ENCODE measurements at regions not wholly inside any gene's neighbourhood (a gene's known extent, or its start where the extent isn't known, plus 50 kb on each side); places are given as distances from the start of the nearest gene placed in this dataset.

GRCh38 chr1:221125976-221126375 is 246.7 kb downstream of the HLX start:
- H3K27me3 ChIP-seq: no peaks in the 10 kb centered on the region
- H3K4me1 ChIP-seq: no peaks in the 10 kb centered on the region
- FAIRE-seq: no peak
- no peaks in the 10 kb centered on the region for H3K36me3 ChIP-seq
- H3K4me3 ChIP-seq: no peak overlapping the region
- no peaks in the 10 kb centered on the region for H3K9me3 ChIP-seq
- no peak overlapping the region for H3K27ac ChIP-seq
- intact Hi-C loops (cut with DNase I): no loop called here
- ATAC-seq: no peak
- no peak for DNase-seq
- WGBS, 2 donors: 80 to 84% methylated on average over 5 of the region's 5 CpGs
- no peak for TF ChIP-seq CTCF (IDR thresholded peaks at IDR 0.05)

GRCh38 chr1:221137666-221138065 is 258.4 kb downstream of the HLX start:
- no peak for TF ChIP-seq CTCF (IDR thresholded peaks at IDR 0.05)
- Histone ChIP-seq H3K27ac (no peak overlapping the region), H3K27me3 (no peaks in the 10 kb centered on the region), H3K36me3 (no peaks in the 10 kb centered on the region), H3K4me1 (no peaks in the 10 kb centered on the region), H3K4me3 (no peak overlapping the region), H3K9me3 (no peaks in the 10 kb centered on the region)
- ATAC-seq (no peak), DNase-seq (no peak), FAIRE-seq (no peak)
- WGBS, 2 donors: 30 to 35% methylated on average over 2 of the region's 2 CpGs
- intact Hi-C loops (cut with DNase I): no loop called here

- Histone ChIP-seq H3K36me3 (no peaks in the 10 kb centered on the region), H3K27me3 (no peaks in the 10 kb centered on the region), H3K27ac (no peak overlapping the region), H3K4me3 (no peak overlapping the region), H3K4me1 (no peaks in the 10 kb centered on the region), H3K9me3 (no peaks in the 10 kb centered on the region)
- intact Hi-C loops (cut with DNase I): no loop called here
- FAIRE-seq (no peak), DNase-seq (no peak), ATAC-seq (no peak)
- TF ChIP-seq CTCF (IDR thresholded peaks at IDR 0.05): no peak
Observed at GRCh38 chr1:221138516-221138915, 259.3 kb downstream of the HLX start.

GRCh38 chr1:221139991-221140390 is 260.7 kb downstream of the HLX start:
- ATAC-seq: no peak

GRCh38 chr1:221141096-221141495 is 261.9 kb downstream of the HLX start:
- intact Hi-C loops (cut with DNase I): no loop called here
- Histone ChIP-seq H3K4me3 (no peak overlapping the region), H3K27ac (no peak overlapping the region), H3K4me1 (no peaks in the 10 kb centered on the region), H3K9me3 (no peaks in the 10 kb centered on the region), H3K27me3 (no peaks in the 10 kb centered on the region), H3K36me3 (no peaks in the 10 kb centered on the region)
- no peak for TF ChIP-seq CTCF (IDR thresholded peaks at IDR 0.05)
- FAIRE-seq (no peak), DNase-seq (no peak), ATAC-seq (no peak)
- 96 to 98% methylated on average over 2 of the region's 2 CpGs for WGBS, 2 donors

More at GRCh38 chr1:221139991-221140390, 260.7 kb downstream of the HLX start:
- Histone ChIP-seq H3K27me3 (no peaks in the 10 kb centered on the region), H3K9me3 (no peaks in the 10 kb centered on the region), H3K36me3 (no peaks in the 10 kb centered on the region), H3K4me1 (no peaks in the 10 kb centered on the region), H3K4me3 (no peak overlapping the region), H3K27ac (no peak overlapping the region)
- no peak for TF ChIP-seq CTCF (IDR thresholded peaks at IDR 0.05)
- WGBS, 2 donors: 69 to 72% methylated on average over 1 of the region's 1 CpG
- no peak for FAIRE-seq
- intact Hi-C loops (cut with DNase I): no loop called here
- no peak for DNase-seq
